ENCODE measurements at regions not wholly inside any gene's neighbourhood (a gene's known extent, or its start where the extent isn't known, plus 50 kb on each side); places are given as distances from the start of the nearest gene placed in this dataset.

GRCh38 chr9:7243838-7244237 is 486.1 kb downstream of the KDM4C start:
- Mint-ChIP-seq H3K27ac (no peak overlapping the region), H3K27me3 (peaks cover 4% of the 10 kb centered on the region), H3K36me3 (ENCODE audit: low read depth) (no peaks in the 10 kb centered on the region), H3K9me3 (no peaks in the 10 kb centered on the region), H3K4me1 (ENCODE audit: low read depth) (peaks cover 7% of the 10 kb centered on the region), H3K4me3 (no peak overlapping the region)

- no peaks in the 10 kb centered on the region for H3K36me3 Mint-ChIP-seq (ENCODE audit: low read depth)
- H3K27me3 Mint-ChIP-seq, result peaks cover 4% of the 10 kb centered on the region
- peaks cover 7% of the 10 kb centered on the region for H3K4me1 Mint-ChIP-seq (ENCODE audit: low read depth)
- no peak overlapping the region for H3K27ac Mint-ChIP-seq
- H3K4me3 Mint-ChIP-seq, result no peak overlapping the region
- H3K9me3 Mint-ChIP-seq, result no peaks in the 10 kb centered on the region
Measured at GRCh38 chr9:7242126-7242525, 484.4 kb downstream of the KDM4C start.

GRCh38 chr9:7241694-7242093 is 483.9 kb downstream of the KDM4C start:
- Mint-ChIP-seq H3K4me1 (ENCODE audit: low read depth) (peaks cover 7% of the 10 kb centered on the region), H3K4me3 (no peak overlapping the region), H3K27ac (no peak overlapping the region), H3K27me3 (peaks cover 4% of the 10 kb centered on the region), H3K36me3 (ENCODE audit: low read depth) (no peaks in the 10 kb centered on the region), H3K9me3 (no peaks in the 10 kb centered on the region)

- no peak overlapping the region for H3K27ac Mint-ChIP-seq
- no peaks in the 10 kb centered on the region for H3K9me3 Mint-ChIP-seq
- H3K4me3 Mint-ChIP-seq, result no peak overlapping the region
- no peaks in the 10 kb centered on the region for H3K36me3 Mint-ChIP-seq (ENCODE audit: low read depth)
- H3K4me1 Mint-ChIP-seq (ENCODE audit: low read depth), result no peaks in the 10 kb centered on the region
- H3K27me3 Mint-ChIP-seq, result peaks cover 4% of the 10 kb centered on the region
Measured at GRCh38 chr9:7240569-7241311, 483.0 kb downstream of the KDM4C start.

- H3K27me3 Mint-ChIP-seq, result peaks cover under 1% of the 10 kb centered on the region
- no peaks in the 10 kb centered on the region for H3K9me3 Mint-ChIP-seq
- H3K27ac Mint-ChIP-seq, result no peak overlapping the region
- no peaks in the 10 kb centered on the region for H3K4me1 Mint-ChIP-seq (ENCODE audit: low read depth)
- H3K4me3 Mint-ChIP-seq, result no peak overlapping the region
- H3K36me3 Mint-ChIP-seq (ENCODE audit: low read depth), result no peaks in the 10 kb centered on the region
Measured at GRCh38 chr9:7239708-7240107, 481.9 kb downstream of the KDM4C start.

GRCh38 chr9:7238247-7238637 is 480.5 kb downstream of the KDM4C start:
- Mint-ChIP-seq H3K36me3 (ENCODE audit: low read depth) (no peaks in the 10 kb centered on the region), H3K4me3 (no peak overlapping the region), H3K27ac (no peak overlapping the region), H3K4me1 (ENCODE audit: low read depth) (no peaks in the 10 kb centered on the region), H3K9me3 (no peaks in the 10 kb centered on the region), H3K27me3 (peaks cover 3% of the 10 kb centered on the region)

GRCh38 chr9:7237473-7238246 is 479.9 kb downstream of the KDM4C start:
- no peak overlapping the region for H3K4me3 Mint-ChIP-seq
- no peaks in the 10 kb centered on the region for H3K9me3 Mint-ChIP-seq
- peaks cover 3% of the 10 kb centered on the region for H3K27me3 Mint-ChIP-seq
- H3K36me3 Mint-ChIP-seq (ENCODE audit: low read depth), result no peaks in the 10 kb centered on the region
- no peaks in the 10 kb centered on the region for H3K4me1 Mint-ChIP-seq (ENCODE audit: low read depth)
- no peak overlapping the region for H3K27ac Mint-ChIP-seq

GRCh38 chr9:7236186-7236585 is 478.4 kb downstream of the KDM4C start:
- H3K4me3 Mint-ChIP-seq, result no peak overlapping the region
- no peaks in the 10 kb centered on the region for H3K4me1 Mint-ChIP-seq (ENCODE audit: low read depth)
- peaks cover 3% of the 10 kb centered on the region for H3K27me3 Mint-ChIP-seq
- H3K27ac Mint-ChIP-seq, result no peak overlapping the region
- H3K36me3 Mint-ChIP-seq (ENCODE audit: low read depth), result no peaks in the 10 kb centered on the region
- no peaks in the 10 kb centered on the region for H3K9me3 Mint-ChIP-seq

- Mint-ChIP-seq H3K36me3 (ENCODE audit: low read depth) (no peaks in the 10 kb centered on the region), H3K27ac (no peak overlapping the region), H3K4me1 (ENCODE audit: low read depth) (no peaks in the 10 kb centered on the region), H3K27me3 (peaks cover 13% of the 10 kb centered on the region), H3K4me3 (no peak overlapping the region), H3K9me3 (no peaks in the 10 kb centered on the region)
Measured at GRCh38 chr9:7234144-7234543, 476.4 kb downstream of the KDM4C start.

GRCh38 chr9:7229571-7229970 is 471.8 kb downstream of the KDM4C start:
- H3K4me3 Mint-ChIP-seq, result no peak overlapping the region
- H3K36me3 Mint-ChIP-seq (ENCODE audit: low read depth), result no peaks in the 10 kb centered on the region
- H3K27me3 Mint-ChIP-seq, result peaks cover 11% of the 10 kb centered on the region
- no peaks in the 10 kb centered on the region for H3K9me3 Mint-ChIP-seq
- H3K27ac Mint-ChIP-seq, result no peak overlapping the region
- peaks cover 9% of the 10 kb centered on the region for H3K4me1 Mint-ChIP-seq (ENCODE audit: low read depth)

GRCh38 chr9:7228726-7229125 is 471.0 kb downstream of the KDM4C start:
- Mint-ChIP-seq H3K27ac (no peak overlapping the region), H3K27me3 (peaks cover 14% of the 10 kb centered on the region), H3K4me3 (no peak overlapping the region), H3K36me3 (ENCODE audit: low read depth) (no peaks in the 10 kb centered on the region), H3K9me3 (no peaks in the 10 kb centered on the region), H3K4me1 (ENCODE audit: low read depth) (peaks cover 9% of the 10 kb centered on the region)

GRCh38 chr9:7227951-7228350 is 470.2 kb downstream of the KDM4C start:
- Mint-ChIP-seq H3K4me1 (ENCODE audit: low read depth) (peaks cover 9% of the 10 kb centered on the region), H3K36me3 (ENCODE audit: low read depth) (no peaks in the 10 kb centered on the region), H3K9me3 (no peaks in the 10 kb centered on the region)

GRCh38 chr9:7226007-7226640 is 468.4 kb downstream of the KDM4C start:
- Mint-ChIP-seq H3K9me3 (peaks cover 6% of the 10 kb centered on the region), H3K27ac (no peak overlapping the region), H3K36me3 (ENCODE audit: low read depth) (no peaks in the 10 kb centered on the region), H3K4me1 (ENCODE audit: low read depth) (peaks cover 9% of the 10 kb centered on the region), H3K27me3 (peaks cover 16% of the 10 kb centered on the region), H3K4me3 (no peak overlapping the region)

More at GRCh38 chr9:7227951-7228350, 470.2 kb downstream of the KDM4C start:
- Mint-ChIP-seq H3K4me3 (no peak overlapping the region), H3K27ac (no peak overlapping the region), H3K27me3 (peaks cover 16% of the 10 kb centered on the region)

Measured in stimulated activated naive CD8-positive, alpha-beta T cell treated with anti-CD3 and anti-CD28 coated beads, Interleukin-15, Interleukin-2, amounts not matched to agents 100 ng/mL and 50 ng/mL, for 24 hours (primary cell).